ENCODE measurements at regions not wholly inside any gene's neighbourhood (a gene's known extent, or its start where the extent isn't known, plus 50 kb on each side); places are given as distances from the start of the nearest gene placed in this dataset.

DNA sequence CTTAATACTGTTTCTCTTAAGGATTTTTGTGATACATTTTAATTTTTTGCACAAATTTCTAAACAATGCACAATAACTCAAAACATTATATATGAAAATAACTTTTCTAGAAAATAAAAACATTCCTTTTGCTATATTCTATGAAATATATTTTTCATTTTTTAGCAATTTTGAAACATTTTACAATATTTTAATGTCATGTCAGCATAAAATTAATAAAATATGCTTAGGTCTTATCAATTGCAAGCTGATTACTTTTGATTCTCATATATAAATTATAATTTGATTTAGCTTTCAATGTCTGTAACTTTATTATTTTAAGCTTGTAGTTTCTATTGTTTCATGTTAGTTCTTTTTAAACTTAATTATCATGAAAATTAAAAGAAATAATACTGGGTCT is 898.7 kb downstream of the TMEM182 start:
- no TSS peak for BruUV-seq (replicated peaks)
- intact Hi-C loops (cut with micrococcal nuclease; ENCODE audit: unreplicated experiment): no loop called here
- no peak for TF ChIP-seq SIN3A (IDR thresholded peaks at IDR 0.05; ENCODE audit: borderline replicate concordance, insufficient read depth, low read depth, low read length)
- TF ChIP-seq POLR2AphosphoS5 (IDR thresholded peaks at IDR 0.05; ENCODE audit: low read depth, low read length): no peak
- TF ChIP-seq, protein P1, sequence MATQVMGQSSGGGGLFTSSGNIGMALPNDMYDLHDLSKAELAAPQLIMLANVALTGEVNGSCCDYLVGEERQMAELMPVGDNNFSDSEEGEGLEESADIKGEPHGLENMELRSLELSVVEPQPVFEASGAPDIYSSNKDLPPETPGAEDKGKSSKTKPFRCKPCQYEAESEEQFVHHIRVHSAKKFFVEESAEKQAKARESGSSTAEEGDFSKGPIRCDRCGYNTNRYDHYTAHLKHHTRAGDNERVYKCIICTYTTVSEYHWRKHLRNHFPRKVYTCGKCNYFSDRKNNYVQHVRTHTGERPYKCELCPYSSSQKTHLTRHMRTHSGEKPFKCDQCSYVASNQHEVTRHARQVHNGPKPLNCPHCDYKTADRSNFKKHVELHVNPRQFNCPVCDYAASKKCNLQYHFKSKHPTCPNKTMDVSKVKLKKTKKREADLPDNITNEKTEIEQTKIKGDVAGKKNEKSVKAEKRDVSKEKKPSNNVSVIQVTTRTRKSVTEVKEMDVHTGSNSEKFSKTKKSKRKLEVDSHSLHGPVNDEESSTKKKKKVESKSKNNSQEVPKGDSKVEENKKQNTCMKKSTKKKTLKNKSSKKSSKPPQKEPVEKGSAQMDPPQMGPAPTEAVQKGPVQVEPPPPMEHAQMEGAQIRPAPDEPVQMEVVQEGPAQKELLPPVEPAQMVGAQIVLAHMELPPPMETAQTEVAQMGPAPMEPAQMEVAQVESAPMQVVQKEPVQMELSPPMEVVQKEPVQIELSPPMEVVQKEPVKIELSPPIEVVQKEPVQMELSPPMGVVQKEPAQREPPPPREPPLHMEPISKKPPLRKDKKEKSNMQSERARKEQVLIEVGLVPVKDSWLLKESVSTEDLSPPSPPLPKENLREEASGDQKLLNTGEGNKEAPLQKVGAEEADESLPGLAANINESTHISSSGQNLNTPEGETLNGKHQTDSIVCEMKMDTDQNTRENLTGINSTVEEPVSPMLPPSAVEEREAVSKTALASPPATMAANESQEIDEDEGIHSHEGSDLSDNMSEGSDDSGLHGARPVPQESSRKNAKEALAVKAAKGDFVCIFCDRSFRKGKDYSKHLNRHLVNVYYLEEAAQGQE (IDR thresholded peaks at IDR 0.05; ENCODE audit: insufficient read depth in 1 of 2, low read depth in 2 of 2, low read length in 1 of 2): no peak
- TF ChIP-seq CTCF (IDR thresholded peaks at IDR 0.05): no peak
- no peak for TF ChIP-seq TCF7L2 (IDR thresholded peaks at IDR 0.05; ENCODE audit: low read depth, low read length)
- Histone ChIP-seq H3K4me1 (ENCODE audit: control insufficient read depth, insufficient read depth, low read length) (no peaks in the 10 kb centered on the region), H3K36me3 (ENCODE audit: control insufficient read depth, insufficient read depth, low read length) (no peaks in the 10 kb centered on the region), H3K9me3 (ENCODE audit: control insufficient read depth, insufficient read depth, low read depth, low read length) (no peaks in the 10 kb centered on the region), H3K4me3 (ENCODE audit: low read depth in 2 of 2, low read length in 2 of 2) (no peak overlapping the region), H3K27me3 (ENCODE audit: control insufficient read depth, insufficient read depth, low read length) (no peaks in the 10 kb centered on the region), H3K27ac (ENCODE audit: low read length) (no peak overlapping the region)
- in situ Hi-C loops (cut with HindIII; ENCODE audit: low pct_unique_long_range_greater_than_20kb, low sequenced_read_pairs): no loop called here
- ATAC-seq (no peak), DNase-seq (ENCODE audit: low read depth, low spot score) (no peak)
- CTCF ChIA-PET: no interaction called here
- POLR2A ChIA-PET: no interaction called here

GRCh38 chr2:103660947-103661346 is 899.1 kb downstream of the TMEM182 start:
- no peaks in the 10 kb centered on the region for H3K36me3 ChIP-seq (ENCODE audit: control insufficient read depth, insufficient read depth, low read length)
- H3K27ac ChIP-seq (ENCODE audit: low read length): no peak overlapping the region
- no TSS peak for BruUV-seq (replicated peaks)
- no peaks in the 10 kb centered on the region for H3K27me3 ChIP-seq (ENCODE audit: control insufficient read depth, insufficient read depth, low read length)
- TF ChIP-seq, protein P1 (IDR thresholded peaks at IDR 0.05; ENCODE audit: insufficient read depth in 1 of 2, low read depth in 2 of 2, low read length in 1 of 2): no peak
- TF ChIP-seq CTCF (IDR thresholded peaks at IDR 0.05) (no peak), SIN3A (IDR thresholded peaks at IDR 0.05; ENCODE audit: borderline replicate concordance, insufficient read depth, low read depth, low read length) (no peak), POLR2AphosphoS5 (IDR thresholded peaks at IDR 0.05; ENCODE audit: low read depth, low read length) (no peak), TCF7L2 (IDR thresholded peaks at IDR 0.05; ENCODE audit: low read depth, low read length) (no peak)
- intact Hi-C loops (cut with micrococcal nuclease; ENCODE audit: unreplicated experiment) (no loop called here), in situ Hi-C loops (cut with HindIII; ENCODE audit: low pct_unique_long_range_greater_than_20kb, low sequenced_read_pairs) (no loop called here)
- DNase-seq (ENCODE audit: low read depth, low spot score) (no peak), ATAC-seq (no peak)
- ChIA-PET CTCF (no interaction called here), POLR2A (no interaction called here)
- no peak overlapping the region for H3K4me3 ChIP-seq (ENCODE audit: low read depth in 2 of 2, low read length in 2 of 2)
- no peaks in the 10 kb centered on the region for H3K4me1 ChIP-seq (ENCODE audit: control insufficient read depth, insufficient read depth, low read length)
- no peaks in the 10 kb centered on the region for H3K9me3 ChIP-seq (ENCODE audit: control insufficient read depth, insufficient read depth, low read depth, low read length)

All from Panc1 (cell line).